HG02970 (cell line): ENCODE measurements at regions not wholly inside any gene's neighbourhood (a gene's known extent, or its start where the extent isn't known, plus 50 kb on each side); places are given as distances from the start of the nearest gene placed in this dataset.
"Not testable (repeated sequence)": the region's sequence is repeated elsewhere in the genome, so short reads cannot be mapped to it uniquely, and the experiment has no call there.

Experiments
- ATAC-seq: cut with Tn5 transposase; IDR thresholded peaks from one replicate; pipeline ENCODE4 v1.9.1; 2021; ENCODE audit warnings: mild to moderate bottlenecking, moderate library complexity, moderate number of reproducible peaks; ENCODE audit not compliant: unreplicated experiment, low FRiP score

DNA sequence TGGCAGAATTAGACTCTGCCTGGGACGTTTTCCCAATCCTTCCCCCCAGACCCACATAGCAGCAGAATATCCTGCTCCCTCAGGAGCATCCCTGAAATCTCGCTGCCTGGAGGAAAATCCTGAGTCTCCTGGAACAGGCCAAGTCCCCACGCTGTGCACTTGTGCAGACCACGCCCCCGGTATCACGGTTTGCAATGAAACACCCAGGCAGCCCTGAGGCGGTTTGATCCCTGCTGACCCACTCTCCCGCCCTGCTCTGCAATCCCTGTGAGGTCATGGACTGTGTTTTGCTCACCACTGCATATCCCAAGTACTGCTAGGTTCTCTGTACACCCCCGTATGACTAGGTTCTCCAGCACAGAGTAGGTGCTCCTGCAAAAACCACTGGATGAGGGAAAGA lies 411.8 kb upstream of the MGMT start:
- no peak for ATAC-seq

GRCh38 chr10:129055986-129056385 lies 411.1 kb upstream of the MGMT start:
- ATAC-seq: no peak

GRCh38 chr10:129056734-129057689 lies 410.0 kb upstream of the MGMT start:
- no peak for ATAC-seq

- ATAC-seq: peak; percentile 73
These were observed 409.0 kb upstream of the MGMT start for GRCh38 chr10:129057856-129058663.

DNA sequence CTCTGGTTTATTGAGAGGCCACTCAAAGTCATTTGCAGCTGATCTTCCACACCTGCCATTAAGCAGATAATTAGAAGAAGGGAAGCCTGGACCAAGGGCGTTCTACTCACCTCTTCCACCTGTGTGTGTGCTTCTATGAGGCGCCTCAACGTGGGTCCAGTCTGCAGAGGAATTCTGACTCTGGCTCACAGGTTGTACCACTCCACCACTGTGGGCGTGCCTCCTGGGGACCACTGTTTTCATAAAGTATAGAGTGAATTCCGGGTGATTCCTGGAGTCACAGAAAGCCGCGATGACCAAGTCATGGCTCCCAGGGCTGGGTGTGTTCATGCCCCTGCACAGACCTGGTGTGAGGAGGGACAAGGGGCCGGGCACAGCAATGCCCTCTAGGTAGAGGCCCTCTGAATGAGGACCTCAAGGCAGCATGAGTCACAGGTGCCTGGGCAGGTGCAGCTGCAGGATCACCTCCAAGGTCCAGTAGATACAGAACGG lies 408.3 kb upstream of the MGMT start:
- ATAC-seq: no peak

GRCh38 chr10:129059977-129060376 lies 407.1 kb upstream of the MGMT start:
- no peak for ATAC-seq

GRCh38 chr10:129063212-129063611 lies 403.8 kb upstream of the MGMT start:
- ATAC-seq: no peak

DNA sequence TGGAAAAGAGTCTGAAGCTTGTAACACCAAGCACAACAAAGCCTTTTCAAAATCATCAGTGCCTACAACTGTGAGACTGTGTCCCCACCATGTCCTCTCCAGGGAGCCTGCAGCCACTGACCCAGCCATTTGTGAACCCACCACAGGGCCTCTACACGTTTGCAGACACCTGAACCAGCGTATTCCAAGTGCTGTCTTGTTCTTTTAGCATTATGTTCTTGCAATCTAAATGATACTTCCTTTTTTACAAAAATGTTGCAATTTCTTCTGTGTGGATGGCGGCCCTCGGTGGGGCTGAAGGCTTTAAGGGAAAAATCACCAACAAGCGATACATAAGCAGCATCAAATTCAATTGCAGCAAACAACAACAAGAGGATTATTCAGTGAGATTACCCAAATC lies 403.2 kb upstream of the MGMT start:
- no peak for ATAC-seq

DNA sequence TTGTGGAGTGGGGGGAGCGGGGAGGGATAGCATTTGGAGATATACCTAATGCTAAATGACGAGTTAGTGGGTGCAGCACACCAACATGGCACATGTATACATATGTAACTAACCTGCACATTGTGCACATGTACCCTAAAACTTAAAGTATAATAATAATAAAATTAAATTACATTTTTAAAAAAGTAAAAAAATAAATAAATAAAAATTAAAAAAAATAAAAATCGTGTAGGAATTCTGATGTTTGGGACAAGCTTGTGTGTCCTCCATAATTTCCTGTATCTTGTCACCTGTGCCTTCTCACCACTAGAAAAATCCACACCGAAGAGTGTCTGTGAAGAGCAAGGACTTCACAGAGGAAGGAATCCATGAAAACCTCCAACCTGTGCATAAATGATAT lies 400.5 kb upstream of the MGMT start:
- ATAC-seq: not testable (repeated sequence)

DNA sequence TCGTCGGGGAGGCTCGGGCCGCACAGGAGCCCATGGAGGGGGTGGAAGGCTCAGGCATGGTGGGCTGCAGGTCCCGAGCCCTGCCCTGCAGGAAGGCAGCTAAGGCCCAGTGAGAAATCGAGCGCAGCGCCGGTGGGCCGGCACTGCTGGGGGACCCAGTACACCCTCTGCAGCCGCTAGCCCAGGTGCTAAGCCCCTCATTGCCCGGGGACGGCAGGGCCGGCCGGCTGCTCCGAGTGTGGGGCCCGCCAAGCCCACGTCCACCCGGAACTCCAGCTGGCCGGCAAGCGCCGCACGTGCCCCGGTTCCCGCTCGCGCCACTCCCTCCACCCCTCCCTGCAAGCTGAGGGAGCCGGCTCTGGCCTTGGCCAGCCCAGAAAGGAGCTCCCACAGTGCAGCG lies 395.6 kb upstream of the MGMT start:
- ATAC-seq: not testable (repeated sequence)

GRCh38 chr10:129074939-129075338 lies 392.1 kb upstream of the MGMT start:
- ATAC-seq: no peak

GRCh38 chr10:129075508-129075907 lies 391.5 kb upstream of the MGMT start:
- ATAC-seq: no peak

GRCh38 chr10:129075927-129076326 lies 391.1 kb upstream of the MGMT start:
- no peak for ATAC-seq

GRCh38 chr10:129078346-129078745 lies 388.7 kb upstream of the MGMT start:
- ATAC-seq: no peak

- ATAC-seq: no peak
These were observed 388.3 kb upstream of the MGMT start for GRCh38 chr10:129078746-129079145.

DNA sequence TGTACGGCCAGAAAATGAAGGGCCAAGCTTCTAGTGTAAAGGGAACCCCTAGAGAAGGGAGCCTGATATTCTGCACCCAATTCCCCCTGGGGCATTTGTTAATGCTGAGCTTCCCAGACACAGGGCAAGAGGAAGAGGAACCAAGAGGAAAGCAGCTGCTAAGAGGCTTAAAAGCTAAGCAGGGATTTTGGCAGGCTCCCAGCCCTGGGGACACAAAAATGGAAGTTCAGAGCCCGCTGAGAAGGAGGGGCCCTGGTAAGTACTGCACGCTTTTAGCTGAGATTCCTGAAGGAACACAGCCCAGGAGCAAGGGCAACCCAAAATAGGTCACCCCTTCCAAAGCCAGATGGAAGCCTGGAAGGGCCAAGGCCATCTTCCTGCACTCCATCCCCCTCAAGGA lies 387.3 kb upstream of the MGMT start:
- no peak for ATAC-seq

DNA sequence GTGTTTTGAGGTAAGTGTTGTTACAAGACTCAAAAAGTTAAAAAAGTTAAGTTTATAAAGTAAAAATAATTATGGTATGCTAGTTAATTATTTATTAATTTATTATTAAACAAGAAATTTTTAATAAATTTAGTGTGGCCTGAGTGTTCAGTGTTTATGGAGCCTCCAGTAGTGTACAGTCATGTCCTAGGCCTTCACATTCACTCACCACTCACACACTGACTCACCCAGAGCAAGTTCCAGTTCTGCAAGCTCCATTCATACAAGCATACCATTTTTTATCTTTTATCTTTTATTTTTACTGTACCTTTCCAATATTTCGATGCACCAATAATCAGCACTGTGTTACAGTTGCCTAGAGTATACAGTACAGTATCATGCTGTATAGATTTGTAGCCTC lies 381.2 kb upstream of the MGMT start:
- no peak for ATAC-seq

GRCh38 chr10:129089341-129089740 lies 377.7 kb upstream of the MGMT start:
- no peak for ATAC-seq

DNA sequence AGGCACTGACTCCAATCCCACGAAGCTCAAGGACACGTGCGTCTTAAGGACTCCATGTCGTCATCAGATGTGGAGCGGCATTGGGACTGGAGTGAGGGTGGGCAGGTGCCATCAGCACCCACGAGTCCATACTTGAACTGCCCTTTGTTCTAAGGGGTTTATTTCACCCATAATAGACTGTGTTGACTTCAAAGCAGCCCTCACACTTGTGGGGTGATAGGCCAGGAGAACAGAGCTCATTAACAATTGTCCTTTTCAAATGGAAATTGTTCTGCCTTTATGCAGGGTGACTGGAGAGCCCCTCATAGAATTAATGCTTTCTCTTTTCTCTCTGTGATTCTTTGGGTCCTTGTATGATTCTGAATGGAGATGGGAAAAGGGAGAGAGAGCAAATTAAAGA lies 376.9 kb upstream of the MGMT start:
- no peak for ATAC-seq

GRCh38 chr10:129090618-129091366 lies 376.2 kb upstream of the MGMT start:
- no peak for ATAC-seq

GRCh38 chr10:129093641-129094040 lies 373.4 kb upstream of the MGMT start:
- ATAC-seq: no peak
